GM12891 (cell line): ENCODE measurements at regions not wholly inside any gene's neighbourhood (a gene's known extent, or its start where the extent isn't known, plus 50 kb on each side); places are given as distances from the start of the nearest gene placed in this dataset.

Source experiments
- POLR2A ChIP-seq: IDR thresholded peaks from 2 replicates; pipeline ENCODE4 v1.6.1; 2011; ENCODE audit warnings: low read depth, low read length, control low read depth
- POLR2AphosphoS5 ChIP-seq: IDR thresholded peaks from 2 replicates; pipeline ENCODE4 v1.6.1; 2011; ENCODE audit warnings: low read depth, low read length, control low read depth

GRCh38 chr15:36479200-36479896, 100.1 kb upstream of the CDIN1 start:
- TF ChIP-seq POLR2AphosphoS5 (no peak), POLR2A (no peak)
